NCI-H345 treated with DMSO at 0.1 percent for 48 hours (cell line): ENCODE measurements at regions not wholly inside any gene's neighbourhood (a gene's known extent, or its start where the extent isn't known, plus 50 kb on each side); places are given as distances from the start of the nearest gene placed in this dataset.

ENCODE experiments used
- DNase-seq: peaks from one replicate; lab custom pipeline; 2025; ENCODE audit not compliant: unreplicated experiment; lab: John Stamatoyannopoulos, UW

DNA sequence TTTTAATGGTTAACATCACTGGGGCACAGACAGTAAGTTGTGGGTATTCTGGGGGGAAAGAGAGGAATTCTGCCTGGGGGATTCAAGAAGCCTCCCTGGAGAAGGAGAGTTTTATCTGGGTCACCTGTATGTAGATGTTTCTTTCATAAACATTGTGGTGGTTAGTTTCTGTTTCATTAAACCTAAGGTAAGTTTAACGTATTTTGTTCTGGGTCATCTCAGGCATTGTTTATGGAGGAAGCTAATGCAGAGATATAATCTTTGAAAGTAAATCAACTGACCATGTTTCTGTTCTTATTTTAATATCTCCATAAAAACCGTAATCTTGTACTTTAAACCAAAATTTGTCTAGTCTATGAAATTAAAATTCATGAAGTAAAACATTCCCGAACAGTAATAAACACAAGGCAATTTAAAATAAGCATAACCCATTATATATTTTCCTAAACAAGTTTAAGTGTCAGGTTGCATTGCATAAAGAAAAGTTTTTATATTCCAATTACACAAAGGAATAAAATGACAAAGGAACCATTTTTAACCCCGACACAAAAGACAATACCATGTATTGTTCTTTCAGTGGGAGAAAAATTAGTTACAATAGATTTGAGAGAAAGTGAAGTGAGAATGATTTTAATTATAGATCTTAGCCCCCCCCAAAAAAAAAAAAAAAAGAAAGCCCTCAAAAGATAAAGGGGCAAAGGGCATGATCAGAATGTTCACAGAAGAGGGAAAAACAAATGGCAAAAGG is 274.6 kb upstream of the TBL1XR1 start:
- DNase-seq: no peak

DNA sequence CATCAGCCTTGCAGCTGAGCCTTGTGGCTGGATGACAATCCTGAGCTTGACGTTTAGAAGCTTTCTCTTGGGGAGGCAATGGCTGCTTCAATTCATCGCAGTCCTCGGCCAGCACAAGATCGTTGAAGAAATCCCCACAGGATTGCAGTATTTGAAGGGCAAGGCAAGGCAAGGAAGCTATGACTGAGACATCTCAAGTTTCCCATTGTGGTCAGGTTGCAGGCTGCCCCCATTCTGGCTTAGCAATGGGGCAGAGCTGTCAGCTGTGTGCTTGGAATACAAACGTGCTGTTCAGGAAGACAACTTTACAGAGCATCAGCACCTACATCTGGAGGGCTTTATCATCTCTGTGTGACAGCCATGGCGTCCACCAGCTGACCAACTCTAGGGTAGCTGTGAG is 275.9 kb upstream of the TBL1XR1 start:
- no peak for DNase-seq

DNA sequence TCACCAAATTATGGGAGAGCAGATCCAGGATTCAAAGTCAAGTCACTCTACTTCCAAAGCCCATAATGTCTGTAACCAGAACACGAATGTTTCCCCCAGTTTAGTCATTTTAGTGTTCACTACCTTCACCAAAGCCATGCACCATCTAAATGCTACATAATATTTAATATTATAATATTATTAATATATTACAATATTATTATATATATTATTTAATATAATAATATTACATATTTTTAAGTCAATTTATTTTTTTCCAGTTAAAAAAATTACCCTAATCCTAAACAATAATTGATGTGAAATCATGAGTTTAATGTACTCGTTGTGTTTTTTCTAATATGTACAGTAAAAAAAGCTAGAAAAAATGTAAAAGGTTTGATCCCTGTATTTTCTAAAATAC is 276.6 kb upstream of the TBL1XR1 start:
- no peak for DNase-seq

DNA sequence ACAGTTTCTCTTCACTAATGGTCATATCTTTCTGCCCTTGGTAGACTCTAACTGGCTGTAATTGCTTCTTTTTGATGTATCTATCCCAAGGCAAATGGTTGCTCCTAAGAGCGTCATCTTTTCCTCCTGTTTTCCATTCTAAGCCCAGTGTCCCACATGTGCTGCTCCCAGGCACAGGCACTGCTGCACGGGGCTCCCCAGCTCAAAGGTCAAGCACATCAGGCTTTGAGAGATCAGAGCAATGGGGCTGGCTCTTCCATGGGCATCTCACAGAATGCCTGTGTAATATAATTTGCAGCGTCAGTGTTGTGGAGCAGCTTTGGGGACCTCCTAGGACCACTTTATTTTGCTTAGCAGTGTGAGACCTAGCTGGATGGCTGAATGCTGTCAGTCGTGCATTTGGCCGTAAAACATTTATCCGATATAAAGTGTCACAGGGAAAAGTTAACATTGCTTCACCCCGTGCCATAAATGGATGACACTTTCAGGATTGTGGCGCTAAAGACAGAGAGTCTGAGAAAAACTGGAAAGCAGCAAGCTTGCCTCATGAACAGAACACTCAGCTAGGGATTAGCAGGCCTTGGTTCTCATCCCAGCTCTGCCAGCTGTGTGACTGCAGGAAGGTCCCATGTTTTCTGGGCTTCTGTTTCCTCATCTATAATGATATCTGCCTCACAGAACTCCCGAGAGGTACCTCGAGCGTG is 277.5 kb upstream of the TBL1XR1 start:
- no peak for DNase-seq

DNA sequence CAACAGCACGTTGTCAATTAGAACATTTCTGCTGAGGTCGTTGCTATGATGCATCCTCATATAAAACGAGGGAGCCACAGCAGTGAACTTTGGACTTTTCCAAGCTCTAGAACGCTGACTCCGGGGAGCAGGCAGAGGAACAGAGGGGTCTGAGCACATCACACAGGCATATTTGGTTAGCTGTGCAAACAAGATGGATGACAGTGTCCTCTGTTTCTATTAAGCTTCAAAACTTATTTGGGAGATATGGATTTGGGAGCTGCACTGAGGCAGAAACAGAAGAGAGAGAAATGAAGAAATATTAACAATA is 278.0 kb upstream of the TBL1XR1 start:
- no peak for DNase-seq

DNA sequence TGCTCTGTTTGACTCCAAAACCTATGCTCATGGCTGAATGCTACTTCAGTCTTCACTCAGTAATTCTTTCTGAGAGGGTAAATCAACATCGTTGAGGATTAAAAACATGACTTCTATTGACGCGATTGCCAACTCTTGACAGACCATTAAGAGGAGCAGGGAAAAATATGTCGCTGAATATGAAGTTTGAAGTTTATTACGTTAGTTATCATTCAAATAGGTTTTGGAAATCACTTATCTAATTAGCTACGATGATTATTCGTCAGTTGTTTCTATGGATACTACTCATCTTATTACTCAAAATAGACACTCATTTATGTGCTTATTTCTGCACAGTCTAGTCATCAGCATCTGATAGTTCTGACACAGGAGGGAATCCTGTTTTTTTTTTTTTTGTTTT is 279.2 kb upstream of the TBL1XR1 start:
- no peak for DNase-seq

DNA sequence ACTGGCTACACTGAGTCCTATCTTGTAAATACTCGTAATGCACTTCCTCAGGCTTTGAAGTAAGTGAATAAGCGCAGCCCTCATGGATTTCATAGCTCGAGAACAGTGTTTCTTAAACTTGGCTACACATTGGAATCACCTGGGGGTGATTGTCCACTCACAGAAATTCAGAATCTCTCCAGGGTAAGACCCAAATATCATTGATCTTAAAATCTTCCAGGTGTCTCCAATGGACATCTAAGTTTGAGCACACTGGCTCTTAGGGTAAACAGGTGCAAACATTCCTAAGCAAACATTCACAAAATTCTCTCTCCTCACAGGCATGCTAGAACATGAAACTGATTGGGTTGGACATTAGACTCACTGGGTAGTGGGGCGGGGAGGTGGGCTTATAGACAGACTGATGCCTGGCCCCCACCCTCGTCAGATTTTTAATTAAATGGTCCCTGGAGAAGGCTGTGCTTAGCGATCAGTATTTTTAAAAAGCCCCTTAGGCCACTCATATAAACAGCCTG is 279.7 kb upstream of the TBL1XR1 start:
- DNase-seq: no peak

DNA sequence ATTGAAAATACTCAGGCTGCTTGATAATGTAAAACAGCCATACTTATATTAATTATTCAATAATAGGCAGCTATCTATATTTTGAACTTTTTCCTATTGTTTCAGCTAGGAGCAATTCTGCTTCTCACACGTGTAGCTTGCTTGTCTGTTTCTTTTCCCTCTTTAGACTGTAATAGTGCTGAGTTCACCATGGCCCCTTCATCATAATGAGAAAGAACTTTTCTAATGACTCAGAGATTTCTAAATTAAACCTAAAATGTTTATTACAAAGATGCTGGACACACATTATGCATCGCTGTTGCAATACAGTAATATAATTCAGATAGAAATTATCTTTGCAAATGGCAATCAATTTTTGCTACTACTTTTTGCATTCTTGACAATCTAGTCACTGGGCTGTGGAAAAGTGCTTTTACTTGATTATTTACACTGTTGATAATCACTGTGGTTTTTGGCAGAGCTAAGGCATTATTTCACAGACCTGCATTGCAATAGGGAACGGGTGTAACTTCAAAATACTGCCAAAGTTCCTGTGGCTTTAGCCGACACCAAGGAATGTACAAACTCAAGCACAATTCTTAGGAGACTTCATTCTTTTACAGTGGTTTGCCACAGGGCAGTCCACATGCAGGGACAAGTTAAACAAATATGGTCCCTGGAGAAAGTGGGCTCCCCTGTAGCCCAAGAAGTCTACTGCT is 281.0 kb upstream of the TBL1XR1 start:
- no peak for DNase-seq

DNA sequence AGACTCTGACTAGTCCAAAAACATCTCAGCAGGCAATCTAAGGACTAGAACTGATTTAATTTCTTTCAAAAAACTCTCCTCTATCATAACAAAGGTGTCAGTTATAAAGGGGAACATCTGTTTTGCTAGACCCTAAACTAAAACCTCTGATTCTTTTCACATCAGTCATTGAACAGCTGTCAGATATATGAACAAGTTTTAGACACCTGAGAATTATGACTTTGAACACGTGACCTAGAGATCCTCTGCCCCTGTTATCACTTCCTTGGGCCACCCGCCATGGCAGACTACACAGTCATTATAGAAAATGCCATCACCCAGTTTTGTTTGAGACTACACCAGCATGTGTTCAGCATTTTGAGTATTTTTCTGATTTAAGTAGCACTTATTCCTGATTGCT is 282.3 kb upstream of the TBL1XR1 start:
- DNase-seq: no peak

DNA sequence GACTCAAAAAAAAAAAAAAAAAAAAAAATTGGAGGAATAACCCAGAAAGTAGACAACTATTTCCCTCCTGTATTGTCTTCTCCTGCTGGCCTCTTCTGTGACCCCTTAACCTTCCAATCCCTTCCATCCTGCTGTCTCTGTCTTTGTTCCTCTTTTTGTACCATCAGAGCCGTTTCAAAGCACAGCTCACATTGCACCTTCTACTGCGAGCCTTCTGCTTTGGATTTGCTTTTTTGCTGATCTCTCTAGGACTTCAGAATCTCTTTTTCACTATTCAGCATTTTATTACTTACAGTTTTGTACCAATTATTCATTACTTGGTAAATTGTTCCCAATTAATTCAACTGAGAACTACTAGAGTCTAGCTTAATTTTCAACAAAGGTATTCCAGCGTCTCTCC is 284.0 kb upstream of the TBL1XR1 start:
- DNase-seq: no peak

DNA sequence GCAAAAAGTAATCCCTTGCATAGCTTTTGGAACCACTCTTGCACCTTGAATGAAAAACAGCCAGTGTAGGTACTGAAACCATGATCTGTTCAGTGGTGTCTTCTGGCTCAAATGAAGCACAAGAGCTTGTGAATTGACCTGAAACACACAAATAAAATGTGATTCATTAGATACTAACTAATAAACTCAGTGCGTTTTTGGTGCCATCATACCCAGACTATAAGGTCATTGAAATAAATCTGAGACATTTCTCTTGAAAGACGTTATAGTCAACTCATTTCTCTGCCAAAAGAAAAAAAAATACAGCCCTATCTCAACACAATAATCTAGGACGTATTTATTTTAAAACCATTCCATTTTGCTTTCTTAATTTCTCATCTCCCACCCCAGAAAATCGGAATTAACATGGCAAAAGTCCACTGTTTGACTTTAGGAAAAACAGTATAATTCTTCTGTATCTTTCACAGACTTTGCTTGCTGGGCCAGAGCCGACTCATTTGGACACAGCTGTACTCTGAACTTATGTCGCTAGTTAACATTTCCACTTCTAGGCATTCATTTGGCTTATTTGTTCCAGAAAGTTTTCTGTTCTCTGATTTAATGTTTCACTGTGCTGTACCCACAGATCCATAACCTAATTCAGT is 284.9 kb upstream of the TBL1XR1 start:
- DNase-seq: no peak

DNA sequence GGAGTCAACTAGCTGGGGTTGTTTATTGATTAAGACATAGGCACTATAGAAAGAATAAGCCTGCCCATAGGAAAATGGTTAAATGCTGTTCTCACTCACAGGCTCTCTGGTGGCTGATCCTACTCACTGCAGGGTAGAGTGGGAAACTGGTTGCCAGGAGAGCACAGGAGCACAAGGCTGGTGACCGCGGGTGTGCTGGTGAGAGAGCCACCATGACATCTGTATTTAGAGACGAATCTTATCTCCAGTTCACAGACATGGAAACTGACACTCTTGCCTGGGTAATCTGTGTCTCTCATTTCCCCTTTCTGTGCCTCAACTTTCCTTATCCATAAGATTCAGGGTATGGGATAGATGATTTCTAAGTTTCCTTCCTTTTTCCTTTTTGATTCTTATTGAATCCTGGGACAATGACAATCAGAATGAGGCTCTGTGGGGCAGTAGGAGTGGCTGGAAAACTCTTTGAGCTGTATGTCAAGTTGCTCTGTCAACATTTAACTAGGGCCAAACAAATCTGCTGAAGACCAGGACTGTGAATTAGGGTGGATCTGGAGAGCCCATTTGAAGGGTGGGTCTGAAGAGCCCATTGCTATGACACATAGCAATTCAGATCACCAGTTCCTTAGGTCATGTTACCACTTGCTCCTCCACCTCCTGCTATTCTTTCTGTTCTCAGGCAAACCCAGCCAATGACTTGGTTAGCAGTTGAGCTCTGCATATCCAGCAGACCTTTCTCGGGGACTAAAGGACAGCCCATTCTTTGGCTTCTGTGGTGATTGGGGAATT is 286.1 kb upstream of the TBL1XR1 start:
- DNase-seq: no peak

DNA sequence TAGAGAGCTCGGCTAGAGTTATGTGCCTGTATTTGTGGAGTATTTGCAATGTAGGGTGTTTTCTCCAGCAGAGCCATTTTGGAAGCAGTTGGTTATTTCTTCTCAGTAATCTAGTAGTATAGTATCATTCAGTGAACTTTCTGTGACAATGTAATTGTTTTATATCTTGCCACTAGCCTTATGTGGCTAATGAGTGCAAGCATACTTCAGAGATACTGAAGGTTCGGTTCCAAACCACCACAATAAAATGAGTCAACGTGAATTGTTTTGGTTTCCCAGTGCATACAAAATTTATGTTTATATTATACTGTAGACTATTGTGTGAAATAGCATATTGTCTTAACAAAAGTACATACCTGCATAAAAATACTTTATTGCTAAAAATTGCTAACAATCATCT is 286.9 kb upstream of the TBL1XR1 start:
- no peak for DNase-seq

DNA sequence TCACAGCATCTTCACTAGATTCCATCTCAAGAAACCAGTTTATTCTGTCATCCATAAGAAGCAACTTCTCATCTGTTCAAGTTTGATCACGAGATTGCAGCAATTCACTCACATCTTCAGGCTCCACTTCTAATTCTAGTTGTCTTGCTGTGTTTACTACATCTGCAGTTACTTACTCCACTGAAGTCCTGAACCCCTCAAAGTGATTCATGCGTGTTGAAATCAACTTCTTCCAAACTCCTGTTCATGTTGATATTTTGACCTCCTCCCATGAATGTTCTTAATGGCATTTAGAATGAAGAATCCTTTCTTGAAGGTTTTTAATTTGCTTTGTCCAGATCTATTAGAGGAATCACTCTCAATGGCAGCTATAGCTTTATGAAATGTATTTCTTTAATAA is 287.6 kb upstream of the TBL1XR1 start:
- no peak for DNase-seq

DNA sequence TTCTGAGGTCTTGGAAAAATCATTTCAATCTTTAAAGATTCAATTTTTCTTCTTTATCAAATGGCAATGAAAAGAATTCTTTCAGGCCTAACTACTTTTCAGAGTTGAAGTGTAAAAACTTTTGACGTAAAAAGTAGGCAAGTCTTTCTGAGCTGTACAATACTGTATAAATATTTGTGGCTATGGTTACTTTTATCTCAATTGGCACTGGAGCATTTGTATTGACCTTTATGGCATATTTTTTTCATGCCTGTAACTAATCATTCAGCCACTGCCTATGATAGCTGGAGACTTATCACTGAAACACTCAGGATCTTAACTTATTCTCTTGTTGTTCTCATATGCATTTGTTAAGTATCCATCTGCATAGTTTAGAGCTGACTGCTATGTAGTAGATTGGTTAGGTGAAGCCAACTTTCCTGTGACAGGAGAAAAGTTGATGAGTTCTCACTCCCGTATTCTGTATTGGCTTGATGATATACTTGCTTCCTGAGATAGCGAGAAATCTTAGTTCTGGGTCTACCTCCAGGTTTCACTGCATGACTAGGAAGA is 290.4 kb upstream of the TBL1XR1 start:
- no peak for DNase-seq

DNA sequence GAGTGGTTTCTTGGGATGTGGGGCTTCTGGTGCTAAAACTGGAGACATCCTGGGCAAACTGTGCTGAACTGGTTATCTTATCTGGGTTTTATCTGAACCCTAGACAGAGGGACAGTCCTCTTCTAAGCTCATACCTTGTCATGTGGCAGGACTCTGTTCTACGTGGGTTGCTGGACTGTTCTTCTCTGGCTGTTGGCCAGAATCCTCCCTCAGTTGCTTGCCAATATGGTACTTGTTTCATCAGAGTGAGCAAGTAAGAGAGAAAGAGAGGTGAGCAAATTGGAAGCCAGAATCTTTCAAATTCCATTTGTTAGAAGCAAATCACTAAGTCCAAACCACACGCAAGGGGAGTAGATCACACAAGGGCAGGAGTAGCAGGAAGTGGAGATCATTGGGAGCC is 291.5 kb upstream of the TBL1XR1 start:
- DNase-seq: no peak

DNA sequence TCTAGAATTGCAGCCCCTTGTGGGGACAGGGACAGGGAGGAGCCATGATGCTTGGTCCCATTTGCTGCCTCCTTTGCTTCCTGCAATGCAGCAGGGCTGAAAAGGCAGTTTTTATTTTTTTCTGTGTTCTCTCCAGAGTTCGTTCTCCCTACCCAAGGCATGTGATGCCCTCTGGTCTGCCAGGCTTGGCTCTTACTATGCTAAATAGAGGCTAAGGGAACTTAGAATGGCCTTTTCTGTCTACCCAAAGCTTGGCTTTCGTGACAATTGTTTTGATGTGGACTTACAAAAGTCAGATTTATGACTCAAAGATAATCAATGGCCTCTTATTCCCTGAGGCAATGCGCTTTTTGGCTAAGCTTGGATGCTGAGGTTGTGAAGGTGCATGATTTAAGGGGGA is 293.3 kb upstream of the TBL1XR1 start:
- DNase-seq: no peak

DNA sequence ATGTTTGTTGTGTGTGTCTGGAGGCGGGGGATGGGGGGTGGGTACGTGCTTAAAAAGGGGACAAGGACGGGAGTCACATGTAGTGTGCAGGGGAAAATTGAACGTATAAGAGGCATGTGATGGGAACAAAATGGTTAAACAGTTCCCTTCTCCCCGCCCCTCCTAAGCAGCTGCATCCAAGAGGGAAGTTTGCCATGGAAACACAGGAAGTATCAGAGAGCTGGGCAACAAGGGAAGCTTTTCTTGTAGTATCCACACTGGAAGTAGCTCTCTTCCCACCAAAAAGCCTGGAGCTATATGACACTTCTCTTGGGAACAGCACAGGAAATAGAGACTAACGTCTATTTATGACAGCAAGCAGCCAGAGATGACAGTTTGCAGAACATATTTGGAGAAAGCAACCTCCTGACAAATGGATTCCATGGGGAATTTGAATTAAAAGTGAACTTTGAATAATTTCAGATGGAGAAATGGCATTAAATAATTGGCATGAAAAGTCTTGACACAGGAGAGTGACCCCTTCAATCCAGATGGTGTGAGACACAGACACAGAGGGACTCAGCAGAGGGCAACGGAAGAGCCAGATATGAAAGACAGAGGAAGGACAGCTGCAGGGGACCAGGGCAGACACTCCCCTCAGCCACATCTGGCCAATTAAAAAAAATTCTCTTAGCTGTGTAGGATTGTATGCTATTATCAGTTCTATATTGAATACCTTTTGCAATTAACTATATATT is 294.2 kb upstream of the TBL1XR1 start:
- no peak for DNase-seq

DNA sequence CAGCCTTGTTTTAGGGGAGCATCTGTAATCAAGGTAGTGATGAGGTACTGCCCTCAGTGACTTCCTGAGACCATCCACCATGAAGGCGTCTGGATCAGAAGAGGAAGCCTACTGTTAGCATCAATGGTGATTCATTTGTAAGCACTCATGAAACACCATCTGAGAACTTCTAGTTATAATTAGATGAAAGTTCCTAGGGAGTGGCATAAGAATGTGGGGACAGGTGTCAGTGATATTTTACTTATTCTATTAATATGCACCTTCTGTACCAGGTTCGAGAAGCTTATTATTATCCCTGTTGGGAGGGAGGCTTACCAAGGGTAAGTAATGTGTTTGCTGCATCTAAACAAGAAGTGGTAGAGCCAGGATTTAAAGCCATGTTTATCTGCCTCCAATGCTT is 295.8 kb upstream of the TBL1XR1 start:
- no peak for DNase-seq

DNA sequence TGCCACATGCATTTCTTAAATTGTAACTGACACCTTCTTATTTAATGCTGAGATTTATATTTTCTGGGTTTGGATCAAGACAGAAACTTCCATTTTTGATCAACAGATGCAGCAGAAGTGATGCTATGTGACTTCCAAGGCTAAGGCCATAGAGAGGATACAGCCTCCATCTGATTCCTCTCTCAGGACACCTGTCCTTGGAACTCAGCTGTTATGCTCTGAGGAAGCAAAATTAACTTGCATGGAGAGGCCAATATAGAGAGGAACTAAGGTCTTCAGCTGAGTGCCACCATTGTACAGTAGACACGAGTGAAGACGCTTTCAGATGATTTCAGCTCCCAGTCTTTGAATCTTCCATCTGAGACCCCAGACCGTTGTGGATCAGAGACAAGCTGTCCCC is 296.9 kb upstream of the TBL1XR1 start:
- DNase-seq: no peak
